NT2/D1 (cell line): ENCODE measurements at regions not wholly inside any gene's neighbourhood (a gene's known extent, or its start where the extent isn't known, plus 50 kb on each side); places are given as distances from the start of the nearest gene placed in this dataset.

ENCODE experiments used
- DNase-seq: peaks from one replicate; pipeline ENCODE4 v3.0.0-alpha.2; 2011; ENCODE audit warnings: low read depth, low spot score
- H3K27me3 ChIP-seq: 2 replicates; pipeline ENCODE4 v1.6.0; 2011; ENCODE audit warnings: mild to moderate bottlenecking; ENCODE audit not compliant: insufficient read length, insufficient read depth
- H3K36me3 ChIP-seq: 2 replicates; pipeline ENCODE4 v1.6.1; 2011; ENCODE audit warnings: mild to moderate bottlenecking, low read length, mixed read lengths; ENCODE audit not compliant: insufficient read depth, insufficient read length
- H3K4me1 ChIP-seq: 2 replicates; pipeline ENCODE4 v1.5.1; 2011; ENCODE audit not compliant: insufficient read depth, insufficient read length
- H3K4me3 ChIP-seq: 2 replicates; pipeline ENCODE4 v1.5.1; 2011; ENCODE audit warnings: low read depth; ENCODE audit not compliant: insufficient read length
- H3K9ac ChIP-seq: 2 replicates; pipeline ENCODE4 v1.6.0; 2011; ENCODE audit warnings: low read depth; ENCODE audit not compliant: insufficient read length
- H3K9me3 ChIP-seq: 2 replicates; pipeline ENCODE4 v1.5.1; 2011; ENCODE audit warnings: mild to moderate bottlenecking, low read length; ENCODE audit not compliant: insufficient read depth
- SUZ12 ChIP-seq: IDR thresholded peaks from 2 replicates; pipeline ENCODE4 v1.6.1; 2011; ENCODE audit not compliant: insufficient read length, insufficient read depth; ENCODE audit errors: extremely low read depth
- YY1 ChIP-seq: IDR thresholded peaks from 2 replicates; pipeline ENCODE4 v1.6.1; 2011; ENCODE audit not compliant: insufficient read length, insufficient read depth
- ZNF274 ChIP-seq: IDR thresholded peaks from 2 replicates; pipeline ENCODE4 v1.6.1; 2011; ENCODE audit warnings: mild to moderate bottlenecking, low read depth, low read length

GRCh38 chr11:134906356-134906955 is 494.4 kb upstream of the B3GAT1 start:
- no peak for DNase-seq

GRCh38 chr11:134905928-134906327 is 493.9 kb upstream of the B3GAT1 start:
- no peak for DNase-seq

More at GRCh38 chr11:134906356-134906955, 494.4 kb upstream of the B3GAT1 start:
- Histone ChIP-seq H3K9me3 (no peaks in the 10 kb centered on the region), H3K36me3 (no peaks in the 10 kb centered on the region), H3K4me1 (peaks cover 2% of the 10 kb centered on the region), H3K4me3 (no peak overlapping the region), H3K27me3 (no peaks in the 10 kb centered on the region), H3K9ac (no peak overlapping the region)
- no peak for TF ChIP-seq YY1
- TF ChIP-seq SUZ12: no peak
- TF ChIP-seq ZNF274: no peak

GRCh38 chr11:134905517-134905916 is 493.5 kb upstream of the B3GAT1 start:
- Histone ChIP-seq H3K9me3 (no peaks in the 10 kb centered on the region), H3K36me3 (no peaks in the 10 kb centered on the region), H3K9ac (no peak overlapping the region), H3K27me3 (no peaks in the 10 kb centered on the region), H3K4me3 (no peak overlapping the region), H3K4me1 (peaks cover 4% of the 10 kb centered on the region)
- TF ChIP-seq ZNF274: no peak
- TF ChIP-seq YY1: no peak
- no peak for DNase-seq

More at GRCh38 chr11:134905928-134906327, 493.9 kb upstream of the B3GAT1 start:
- no peaks in the 10 kb centered on the region for H3K36me3 ChIP-seq
- H3K9ac ChIP-seq: no peak overlapping the region
- no peaks in the 10 kb centered on the region for H3K9me3 ChIP-seq
- H3K27me3 ChIP-seq: no peaks in the 10 kb centered on the region
- peaks cover 4% of the 10 kb centered on the region for H3K4me1 ChIP-seq
- TF ChIP-seq SUZ12: no peak
- TF ChIP-seq ZNF274: no peak
- TF ChIP-seq YY1: no peak
- H3K4me3 ChIP-seq: no peak overlapping the region

GRCh38 chr11:134904103-134904790 is 492.2 kb upstream of the B3GAT1 start:
- Histone ChIP-seq H3K9me3 (no peaks in the 10 kb centered on the region), H3K4me1 (peaks cover 4% of the 10 kb centered on the region), H3K27me3 (no peaks in the 10 kb centered on the region), H3K4me3 (no peak overlapping the region), H3K9ac (no peak overlapping the region), H3K36me3 (no peaks in the 10 kb centered on the region)
- DNase-seq: no peak
- TF ChIP-seq YY1: no peak
- no peak for TF ChIP-seq SUZ12
- no peak for TF ChIP-seq ZNF274

- H3K4me1 ChIP-seq: peaks cover 4% of the 10 kb centered on the region
- no peak overlapping the region for H3K9ac ChIP-seq
- no peak overlapping the region for H3K4me3 ChIP-seq
- no peaks in the 10 kb centered on the region for H3K9me3 ChIP-seq
- H3K36me3 ChIP-seq: no peaks in the 10 kb centered on the region
- H3K27me3 ChIP-seq: no peaks in the 10 kb centered on the region
- DNase-seq: no peak
- TF ChIP-seq ZNF274 (no peak), SUZ12 (no peak), YY1 (no peak)
Measured at GRCh38 chr11:134901955-134902918, 490.2 kb upstream of the B3GAT1 start.

- no peak overlapping the region for H3K4me3 ChIP-seq
- DNase-seq: no peak
- H3K9me3 ChIP-seq: no peaks in the 10 kb centered on the region
- H3K9ac ChIP-seq: no peak overlapping the region
- TF ChIP-seq ZNF274: no peak
- TF ChIP-seq SUZ12: no peak
- no peak for TF ChIP-seq YY1
- H3K36me3 ChIP-seq: no peaks in the 10 kb centered on the region
- peaks cover 4% of the 10 kb centered on the region for H3K4me1 ChIP-seq
- H3K27me3 ChIP-seq: no peaks in the 10 kb centered on the region
Measured at GRCh38 chr11:134901542-134901941, 489.5 kb upstream of the B3GAT1 start.
